H1 (cell line): ENCODE measurements at regions not wholly inside any gene's neighbourhood (a gene's known extent, or its start where the extent isn't known, plus 50 kb on each side); places are given as distances from the start of the nearest gene placed in this dataset.

Experiments
- BCL11A ChIP-seq, 2 experiments: IDR thresholded peaks; one replicate each; pipeline ENCODE4 v1.6.1; 2011; ENCODE audit warnings: low read depth in 2 of 2, low read length in 2 of 2, mild to moderate bottlenecking in 2 of 2
- TF ChIP-seq, protein P1 (sequence below): IDR thresholded peaks from 2 replicates; pipeline ENCODE4 v1.6.1; 2011; ENCODE audit warnings: low read length, improper control_type of control experiment

GRCh38 chr1:30200161-30200560, 523.2 kb downstream of the MATN1 start (continued):
- TF ChIP-seq BCL11A (IDR thresholded peaks at IDR 0.05; ENCODE audit: low read depth in 2 of 2, low read length in 2 of 2) = no peak
- TF ChIP-seq, protein P1, sequence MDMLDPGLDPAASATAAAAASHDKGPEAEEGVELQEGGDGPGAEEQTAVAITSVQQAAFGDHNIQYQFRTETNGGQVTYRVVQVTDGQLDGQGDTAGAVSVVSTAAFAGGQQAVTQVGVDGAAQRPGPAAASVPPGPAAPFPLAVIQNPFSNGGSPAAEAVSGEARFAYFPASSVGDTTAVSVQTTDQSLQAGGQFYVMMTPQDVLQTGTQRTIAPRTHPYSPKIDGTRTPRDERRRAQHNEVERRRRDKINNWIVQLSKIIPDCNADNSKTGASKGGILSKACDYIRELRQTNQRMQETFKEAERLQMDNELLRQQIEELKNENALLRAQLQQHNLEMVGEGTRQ = no peak
